Cardiac muscle cell (in vitro differentiated cells and primary cell): ENCODE measurements at regions not wholly inside any gene's neighbourhood (a gene's known extent, or its start where the extent isn't known, plus 50 kb on each side); places are given as distances from the start of the nearest gene placed in this dataset.
A peak's percentile ranks its signal among the peaks of the same experiment; 100 is the strongest.

Experiments
- DNase-seq, 2 donors: peaks; one replicate each; pipeline versions ENCODE4 v3.0.0 to v3.0.0-alpha.2; 2010 to 2017; ENCODE audit warnings: low read depth in 1 of 2, low spot score in 1 of 2
- H3K27ac ChIP-seq: fragments of 200-600 bp; sonication (generic); 2 replicates; pipeline ENCODE4 v1.5.1; 2016
- H3K27me3 ChIP-seq: fragments of 200-600 bp; sonication (generic); 2 replicates; pipeline ENCODE4 v1.6.0; 2016; ENCODE audit warnings: control low read depth
- H3K36me3 ChIP-seq: fragments of 200-600 bp; sonication (generic); 2 replicates; pipeline ENCODE4 v1.5.1; 2016; ENCODE audit warnings: control low read depth
- H3K4me1 ChIP-seq: fragments of 200-600 bp; sonication (generic); 2 replicates; pipeline ENCODE4 v1.8.1; 2017; ENCODE audit warnings: low read depth, mild to moderate bottlenecking, mixed run types
- H3K4me3 ChIP-seq: fragments of 200-600 bp; sonication (generic); 2 replicates; pipeline ENCODE4 v1.5.1; 2016; ENCODE audit warnings: mild to moderate bottlenecking
- H3K9me3 ChIP-seq: fragments of 200-600 bp; sonication (generic); 2 replicates; pipeline ENCODE4 v1.5.1; 2017; ENCODE audit warnings: low read depth, mild to moderate bottlenecking, control low read depth
- TF ChIP-seq, protein P1 (sequence below): IDR thresholded peaks from 2 replicates; pipeline ENCODE4 v1.5.1; 2012; ENCODE audit warnings: low read depth, mild to moderate bottlenecking, low read length

DNA sequence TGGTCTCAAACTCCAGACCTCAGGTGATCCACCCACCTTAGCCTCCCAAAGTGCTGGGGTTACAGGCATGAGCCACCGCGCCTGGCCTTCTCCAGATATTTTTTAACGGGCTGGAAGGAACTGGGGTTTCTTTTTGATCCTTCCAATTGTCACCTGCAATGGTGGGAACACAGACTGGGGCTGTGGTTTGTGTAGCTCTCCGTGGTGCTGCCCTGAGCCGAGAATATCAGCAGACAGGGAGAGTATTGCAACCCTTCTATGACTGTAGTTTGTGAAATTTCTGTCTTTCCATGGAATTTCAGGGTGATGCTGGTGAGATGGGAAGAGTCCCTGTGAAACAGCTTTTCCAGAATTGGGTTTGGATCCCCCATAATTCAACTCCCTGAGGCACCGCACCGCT lies 263.5 kb downstream of the ENGASE start:
- no peak overlapping the region for H3K27ac ChIP-seq
- no peaks in the 10 kb centered on the region for H3K4me1 ChIP-seq
- TF ChIP-seq, protein P1, sequence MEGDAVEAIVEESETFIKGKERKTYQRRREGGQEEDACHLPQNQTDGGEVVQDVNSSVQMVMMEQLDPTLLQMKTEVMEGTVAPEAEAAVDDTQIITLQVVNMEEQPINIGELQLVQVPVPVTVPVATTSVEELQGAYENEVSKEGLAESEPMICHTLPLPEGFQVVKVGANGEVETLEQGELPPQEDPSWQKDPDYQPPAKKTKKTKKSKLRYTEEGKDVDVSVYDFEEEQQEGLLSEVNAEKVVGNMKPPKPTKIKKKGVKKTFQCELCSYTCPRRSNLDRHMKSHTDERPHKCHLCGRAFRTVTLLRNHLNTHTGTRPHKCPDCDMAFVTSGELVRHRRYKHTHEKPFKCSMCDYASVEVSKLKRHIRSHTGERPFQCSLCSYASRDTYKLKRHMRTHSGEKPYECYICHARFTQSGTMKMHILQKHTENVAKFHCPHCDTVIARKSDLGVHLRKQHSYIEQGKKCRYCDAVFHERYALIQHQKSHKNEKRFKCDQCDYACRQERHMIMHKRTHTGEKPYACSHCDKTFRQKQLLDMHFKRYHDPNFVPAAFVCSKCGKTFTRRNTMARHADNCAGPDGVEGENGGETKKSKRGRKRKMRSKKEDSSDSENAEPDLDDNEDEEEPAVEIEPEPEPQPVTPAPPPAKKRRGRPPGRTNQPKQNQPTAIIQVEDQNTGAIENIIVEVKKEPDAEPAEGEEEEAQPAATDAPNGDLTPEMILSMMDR = no peak
- H3K27me3 ChIP-seq = no peaks in the 10 kb centered on the region
- H3K4me3 ChIP-seq = no peak overlapping the region
- H3K9me3 ChIP-seq = no peaks in the 10 kb centered on the region
- peak in 1 of 2 donors; percentile 54 for DNase-seq
- H3K36me3 ChIP-seq = no peaks in the 10 kb centered on the region

DNA sequence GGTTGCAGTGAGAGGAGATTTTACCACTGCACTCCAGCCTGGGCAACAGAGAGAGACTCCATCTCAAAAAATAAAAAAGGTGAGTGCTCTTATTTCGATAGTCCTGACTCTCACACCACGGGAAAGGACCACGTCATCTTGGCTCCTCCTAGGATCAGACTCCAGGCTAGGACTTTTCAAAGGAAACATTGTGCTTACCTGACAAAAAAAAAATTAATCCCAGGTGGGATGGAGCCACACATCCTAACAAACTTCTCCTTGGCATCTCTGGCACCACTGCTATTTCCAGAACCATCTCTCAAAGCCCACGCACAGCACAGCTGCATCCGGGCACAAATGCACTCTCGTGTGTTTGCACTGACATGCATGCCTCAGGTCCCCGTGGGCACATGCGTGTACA lies 262.4 kb downstream of the ENGASE start:
- H3K27me3 ChIP-seq = no peaks in the 10 kb centered on the region
- no peak overlapping the region for H3K4me3 ChIP-seq
- TF ChIP-seq, protein P1 = no peak
- no peaks in the 10 kb centered on the region for H3K4me1 ChIP-seq
- H3K27ac ChIP-seq = no peak overlapping the region
- no peaks in the 10 kb centered on the region for H3K36me3 ChIP-seq
- DNase-seq = no peak
- H3K9me3 ChIP-seq = no peaks in the 10 kb centered on the region

GRCh38 chr17:79335456-79335855 lies 260.8 kb downstream of the ENGASE start:
- DNase-seq = no peak
- Histone ChIP-seq H3K9me3 (no peaks in the 10 kb centered on the region), H3K36me3 (no peaks in the 10 kb centered on the region), H3K4me3 (no peak overlapping the region), H3K27me3 (peaks cover 1% of the 10 kb centered on the region), H3K4me1 (no peaks in the 10 kb centered on the region), H3K27ac (no peak overlapping the region)
- TF ChIP-seq, protein P1 = no peak

DNA sequence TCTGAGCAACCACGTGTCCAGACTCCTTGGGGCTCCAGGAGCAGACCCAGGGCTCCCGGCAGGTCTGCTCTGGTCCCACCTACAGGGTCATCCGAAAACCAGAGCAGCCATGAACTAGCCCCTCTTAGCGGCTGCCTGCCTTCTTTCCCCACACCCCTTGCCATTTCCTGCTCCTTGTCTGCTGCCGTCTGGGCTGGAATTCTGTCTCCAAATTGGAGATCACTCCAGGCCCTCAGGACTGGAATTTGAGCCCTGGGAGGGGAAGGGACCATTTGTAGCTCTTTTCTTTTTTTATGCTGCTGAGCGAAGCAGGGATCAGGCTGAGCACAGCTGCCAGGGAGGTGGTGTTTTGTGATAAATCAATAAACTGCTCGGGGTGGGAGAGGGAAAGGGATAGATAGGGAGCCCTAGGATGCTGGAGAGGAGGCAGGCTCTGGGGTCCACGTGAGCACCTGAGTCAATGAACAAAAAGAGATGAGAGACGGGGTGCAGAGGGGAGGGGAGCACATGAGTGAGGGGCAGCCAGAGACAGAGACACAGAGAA lies 257.5 kb downstream of the ENGASE start:
- Histone ChIP-seq H3K27me3 (peaks cover 10% of the 10 kb centered on the region), H3K36me3 (no peaks in the 10 kb centered on the region), H3K4me3 (no peak overlapping the region), H3K27ac (no peak overlapping the region), H3K9me3 (no peaks in the 10 kb centered on the region), H3K4me1 (no peaks in the 10 kb centered on the region)
- no peak for DNase-seq
- TF ChIP-seq, protein P1 = no peak

- TF ChIP-seq, protein P1 = no peak
- no peak overlapping the region for H3K27ac ChIP-seq
- H3K4me1 ChIP-seq = no peaks in the 10 kb centered on the region
- H3K4me3 ChIP-seq = no peak overlapping the region
- peaks cover 10% of the 10 kb centered on the region for H3K27me3 ChIP-seq
- no peaks in the 10 kb centered on the region for H3K36me3 ChIP-seq
- DNase-seq = no peak
- H3K9me3 ChIP-seq = no peaks in the 10 kb centered on the region
These were observed 256.9 kb downstream of the ENGASE start for GRCh38 chr17:79331492-79331891.

DNA sequence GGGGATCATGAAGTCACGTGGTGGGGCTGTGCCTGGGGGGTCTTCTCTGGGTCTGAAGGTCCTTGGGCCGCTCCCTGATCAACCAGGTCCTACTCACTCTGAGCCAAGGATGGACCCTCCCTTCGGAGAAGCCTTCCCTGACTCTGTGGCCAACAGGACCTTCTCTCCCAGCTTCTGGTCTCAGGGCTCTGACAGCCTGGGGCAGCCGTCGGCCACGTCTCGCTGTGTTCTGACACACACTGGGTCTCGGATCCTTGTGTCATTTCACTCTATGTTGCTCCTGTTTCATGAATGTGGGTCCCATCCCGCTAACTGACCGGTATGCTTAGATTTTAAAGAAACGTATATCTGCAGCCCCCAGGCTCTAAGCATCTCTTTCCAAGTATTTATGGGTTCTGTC lies 256.1 kb downstream of the ENGASE start:
- H3K4me3 ChIP-seq = no peak overlapping the region
- no peaks in the 10 kb centered on the region for H3K4me1 ChIP-seq
- no peak overlapping the region for H3K27ac ChIP-seq
- DNase-seq = no peak
- TF ChIP-seq, protein P1 = no peak
- H3K36me3 ChIP-seq = no peaks in the 10 kb centered on the region
- peaks cover 10% of the 10 kb centered on the region for H3K27me3 ChIP-seq
- no peaks in the 10 kb centered on the region for H3K9me3 ChIP-seq
